HepG2 (cell line): ENCODE measurements at regions not wholly inside any gene's neighbourhood (a gene's known extent, or its start where the extent isn't known, plus 50 kb on each side); places are given as distances from the start of the nearest gene placed in this dataset.

Experiments
- MAFF ChIP-seq: IDR thresholded peaks from 2 replicates; pipeline ENCODE4 v1.6.1; 2011; ENCODE audit warnings: low read depth, low read length, improper control_type of control experiment
- MTA3 ChIP-seq: sonication (generic); formaldehyde crosslinking; IDR thresholded peaks from 2 replicates; pipeline ENCODE4 v1.4.0; 2020; ENCODE audit warnings: missing genetic modification reagents
- MXD4 ChIP-seq: IDR thresholded peaks from 2 replicates; pipeline ENCODE4 v1.6.1; 2016; ENCODE audit warnings: mild to moderate bottlenecking, missing biosample characterization, missing genetic modification reagents
- MXI1 ChIP-seq: IDR thresholded peaks from 3 replicates; pipeline ENCODE4 v1.6.1; 2012; ENCODE audit warnings: low read depth, low read length, inconsistent platforms, borderline replicate concordance
- PHF20 ChIP-seq: sonication (generic); formaldehyde crosslinking; IDR thresholded peaks from 2 replicates; pipeline ENCODE4 v1.5.0; 2020; ENCODE audit warnings: mild to moderate bottlenecking, missing genetic modification reagents
- PITX1 ChIP-seq: sonication (generic); formaldehyde crosslinking; IDR thresholded peaks from 2 replicates; pipeline ENCODE4 v1.5.1; 2020; ENCODE audit warnings: mild to moderate bottlenecking, missing genetic modification reagents
- PLRG1 ChIP-seq: fragments of 450-650 bp; conservative IDR thresholded peaks from 2 replicates; pipeline ENCODE4 v1.6.1; 2016
- SKI ChIP-seq: fragments of 450-650 bp; IDR thresholded peaks from one replicate; pipeline ENCODE4 v1.6.1; 2018; ENCODE audit warnings: mild to moderate bottlenecking; ENCODE audit not compliant: partially characterized antibody
- TCF7L2 ChIP-seq: IDR thresholded peaks from 2 replicates; pipeline ENCODE4 v1.6.1; 2011; ENCODE audit warnings: mild to moderate bottlenecking, low read depth, low read length, moderate library complexity
- ZFY ChIP-seq: sonication (generic); formaldehyde crosslinking; IDR thresholded peaks from 2 replicates; pipeline ENCODE4 v1.4.0; 2020; ENCODE audit warnings: missing genetic modification reagents
- ZNF891 ChIP-seq: sonication (generic); formaldehyde crosslinking; IDR thresholded peaks from 2 replicates; pipeline ENCODE4 v1.5.0; 2020; ENCODE audit warnings: mild to moderate bottlenecking, missing genetic modification reagents
- ZSCAN9 ChIP-seq: IDR thresholded peaks from 2 replicates; pipeline ENCODE4 v1.6.1; 2016; ENCODE audit warnings: borderline replicate concordance
- TF ChIP-seq, protein P1 (sequence below): sonication (generic); formaldehyde crosslinking; IDR thresholded peaks from 2 replicates; pipeline ENCODE4 v1.8.0; 2022; ENCODE audit warnings: mild to moderate bottlenecking, missing genetic modification reagents; ENCODE audit not compliant: insufficient replicate concordance
- TF ChIP-seq, protein P2 (sequence below): sonication (generic); formaldehyde crosslinking; IDR thresholded peaks from 2 replicates; pipeline ENCODE4 v1.4.0; 2020; ENCODE audit warnings: mild to moderate bottlenecking, missing genetic modification reagents

DNA sequence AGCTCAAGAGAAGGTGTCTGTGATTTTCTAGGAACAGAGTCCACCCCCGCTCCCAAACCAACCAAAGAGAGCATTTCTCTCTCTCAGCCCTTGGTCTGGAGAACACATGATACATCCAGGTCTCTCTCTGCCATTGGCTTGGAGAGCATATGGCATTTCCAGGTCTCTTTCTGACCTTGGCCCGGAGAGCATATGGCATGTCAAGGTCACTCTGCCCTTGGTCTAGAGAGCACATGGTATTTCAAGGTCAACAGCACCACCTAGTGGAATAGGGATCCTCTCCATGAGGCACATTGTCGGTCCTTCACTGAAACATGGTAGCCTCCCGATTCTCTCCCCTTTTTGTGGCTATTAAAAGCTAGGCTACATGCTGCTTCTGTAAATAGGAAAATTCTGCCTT, 437.7 kb upstream of the OLFM3 start (continued):
- TF ChIP-seq, protein P1, sequence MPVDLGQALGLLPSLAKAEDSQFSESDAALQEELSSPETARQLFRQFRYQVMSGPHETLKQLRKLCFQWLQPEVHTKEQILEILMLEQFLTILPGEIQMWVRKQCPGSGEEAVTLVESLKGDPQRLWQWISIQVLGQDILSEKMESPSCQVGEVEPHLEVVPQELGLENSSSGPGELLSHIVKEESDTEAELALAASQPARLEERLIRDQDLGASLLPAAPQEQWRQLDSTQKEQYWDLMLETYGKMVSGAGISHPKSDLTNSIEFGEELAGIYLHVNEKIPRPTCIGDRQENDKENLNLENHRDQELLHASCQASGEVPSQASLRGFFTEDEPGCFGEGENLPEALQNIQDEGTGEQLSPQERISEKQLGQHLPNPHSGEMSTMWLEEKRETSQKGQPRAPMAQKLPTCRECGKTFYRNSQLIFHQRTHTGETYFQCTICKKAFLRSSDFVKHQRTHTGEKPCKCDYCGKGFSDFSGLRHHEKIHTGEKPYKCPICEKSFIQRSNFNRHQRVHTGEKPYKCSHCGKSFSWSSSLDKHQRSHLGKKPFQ (CRISPR knock-in tag), result no peak
- no peak for TF ChIP-seq MTA3
- TF ChIP-seq ZSCAN9 (CRISPR knock-in tag), result no peak
- no peak for TF ChIP-seq PHF20 (CRISPR knock-in tag)
- TF ChIP-seq ZFY (CRISPR knock-in tag), result no peak
- TF ChIP-seq MXD4 (CRISPR knock-in tag), result no peak
- TF ChIP-seq PLRG1, result no peak
- no peak for TF ChIP-seq MAFF
- TF ChIP-seq SKI, result no peak
- TF ChIP-seq, protein P2, sequence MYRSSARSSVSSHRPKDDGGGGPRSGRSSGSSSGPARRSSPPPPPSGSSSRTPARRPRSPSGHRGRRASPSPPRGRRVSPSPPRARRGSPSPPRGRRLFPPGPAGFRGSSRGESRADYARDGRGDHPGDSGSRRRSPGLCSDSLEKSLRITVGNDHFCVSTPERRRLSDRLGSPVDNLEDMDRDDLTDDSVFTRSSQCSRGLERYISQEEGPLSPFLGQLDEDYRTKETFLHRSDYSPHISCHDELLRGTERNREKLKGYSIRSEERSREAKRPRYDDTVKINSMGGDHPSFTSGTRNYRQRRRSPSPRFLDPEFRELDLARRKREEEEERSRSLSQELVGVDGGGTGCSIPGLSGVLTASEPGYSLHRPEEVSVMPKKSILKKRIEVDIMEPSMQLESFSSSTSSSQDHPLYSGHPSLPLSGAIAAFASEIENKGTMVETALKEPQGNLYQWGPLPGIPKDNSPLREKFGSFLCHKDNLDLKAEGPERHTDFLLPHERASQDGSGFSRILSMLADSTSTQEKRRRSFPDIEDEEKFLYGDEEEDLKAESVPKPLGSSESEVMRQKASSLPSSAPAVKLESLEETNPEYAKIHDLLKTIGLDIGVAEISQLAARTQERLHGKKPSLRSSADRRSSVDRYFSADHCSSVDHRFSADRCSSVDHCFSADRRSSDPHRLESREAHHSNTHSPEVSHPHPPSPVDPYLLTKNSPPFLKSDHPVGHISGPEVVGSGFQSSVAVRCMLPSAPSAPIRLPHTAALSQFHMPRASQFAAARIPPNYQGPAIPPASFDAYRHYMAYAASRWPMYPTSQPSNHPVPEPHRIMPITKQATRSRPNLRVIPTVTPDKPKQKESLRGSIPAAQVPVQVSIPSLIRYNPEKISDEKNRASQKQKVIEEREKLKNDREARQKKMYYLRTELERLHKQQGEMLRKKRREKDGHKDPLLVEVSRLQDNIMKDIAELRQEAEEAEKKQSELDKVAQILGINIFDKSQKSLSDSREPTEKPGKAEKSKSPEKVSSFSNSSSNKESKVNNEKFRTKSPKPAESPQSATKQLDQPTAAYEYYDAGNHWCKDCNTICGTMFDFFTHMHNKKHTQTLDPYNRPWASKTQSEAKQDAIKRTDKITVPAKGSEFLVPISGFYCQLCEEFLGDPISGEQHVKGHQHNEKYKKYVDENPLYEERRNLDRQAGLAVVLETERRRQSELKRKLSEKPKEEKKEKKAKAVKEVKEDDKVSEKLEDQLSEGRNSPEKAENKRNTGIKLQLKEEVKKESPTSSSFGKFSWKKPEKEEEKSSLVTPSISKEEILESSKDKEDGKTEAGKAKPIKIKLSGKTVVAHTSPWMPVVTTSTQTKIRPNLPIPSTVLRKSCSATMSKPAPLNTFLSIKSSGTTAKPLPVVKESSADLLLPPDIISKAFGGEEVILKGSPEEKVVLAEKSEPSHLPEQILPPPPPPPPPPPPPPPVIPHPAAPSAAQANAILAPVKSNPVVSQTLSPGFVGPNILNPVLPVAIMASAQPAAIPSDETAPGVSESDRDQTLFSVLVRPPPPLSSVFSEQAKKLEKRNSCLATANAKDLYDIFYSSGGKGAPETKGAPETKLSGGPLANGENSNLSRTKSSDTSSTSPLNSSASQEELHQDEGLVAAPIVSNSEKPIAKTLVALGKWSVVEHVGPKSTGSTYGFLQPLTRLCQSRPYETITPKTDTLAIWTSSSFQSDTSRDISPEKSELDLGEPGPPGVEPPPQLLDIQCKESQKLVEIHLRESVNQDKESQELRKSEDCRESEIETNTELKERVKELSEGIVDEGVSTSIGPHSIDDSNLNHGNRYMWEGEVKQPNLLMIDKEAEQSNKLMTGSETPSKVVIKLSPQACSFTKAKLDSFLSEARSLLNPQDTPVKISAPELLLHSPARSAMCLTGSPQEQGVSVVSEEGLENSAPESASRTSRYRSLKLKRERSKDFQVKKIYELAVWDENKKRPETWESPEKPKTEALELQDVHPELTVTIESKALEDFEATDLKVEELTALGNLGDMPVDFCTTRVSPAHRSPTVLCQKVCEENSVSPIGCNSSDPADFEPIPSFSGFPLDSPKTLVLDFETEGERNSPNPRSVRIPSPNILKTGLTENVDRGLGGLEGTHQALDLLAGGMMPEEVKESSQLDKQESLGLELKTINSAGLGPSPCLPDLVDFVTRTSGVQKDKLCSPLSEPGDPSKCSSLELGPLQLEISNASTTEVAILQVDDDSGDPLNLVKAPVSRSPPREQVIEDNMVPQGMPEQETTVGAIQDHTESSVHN (CRISPR knock-in tag), result no peak
- TF ChIP-seq MXI1, result no peak
- no peak for TF ChIP-seq TCF7L2
- TF ChIP-seq ZNF891 (CRISPR knock-in tag), result no peak
- no peak for TF ChIP-seq PITX1 (CRISPR knock-in tag)
